ENCODE measurements at regions not wholly inside any gene's neighbourhood (a gene's known extent, or its start where the extent isn't known, plus 50 kb on each side); places are given as distances from the start of the nearest gene placed in this dataset.

GRCh38 chr2:120480903-120481445 is 135.0 kb downstream of the INHBB start:
- no peak for DNase-seq

GRCh38 chr2:120481446-120482194 is 135.7 kb downstream of the INHBB start:
- DNase-seq = no peak

- no peak for DNase-seq
Observed at GRCh38 chr2:120482334-120482733, 136.4 kb downstream of the INHBB start.

- no peak for DNase-seq
Observed at GRCh38 chr2:120483355-120483754, 137.4 kb downstream of the INHBB start.

- DNase-seq = no peak
Observed at GRCh38 chr2:120485096-120485495, 139.2 kb downstream of the INHBB start.

- DNase-seq = no peak
Observed at GRCh38 chr2:120486441-120486840, 140.5 kb downstream of the INHBB start.

- no peak for DNase-seq
Observed at GRCh38 chr2:120486946-120487345, 141.0 kb downstream of the INHBB start.

- DNase-seq = no peak
Observed at GRCh38 chr2:120488531-120488930, 142.6 kb downstream of the INHBB start.

- DNase-seq = no peak
Observed at GRCh38 chr2:120489023-120489422, 143.1 kb downstream of the INHBB start.

GRCh38 chr2:120490091-120490798 is 144.3 kb downstream of the INHBB start:
- DNase-seq = no peak

GRCh38 chr2:120491111-120491625 is 145.2 kb downstream of the INHBB start:
- no peak for DNase-seq

- no peak for DNase-seq
Observed at GRCh38 chr2:120493231-120493630, 147.3 kb downstream of the INHBB start.

GRCh38 chr2:120494446-120494845 is 148.5 kb downstream of the INHBB start:
- no peak for DNase-seq

- no peak for DNase-seq
Observed at GRCh38 chr2:120495586-120495985, 149.7 kb downstream of the INHBB start.

GRCh38 chr2:120496235-120496634 is 150.3 kb downstream of the INHBB start:
- no peak for DNase-seq

- DNase-seq = no peak
Observed at GRCh38 chr2:120496759-120497158, 150.8 kb downstream of the INHBB start.

- DNase-seq = no peak
Observed at GRCh38 chr2:120497261-120497977, 151.5 kb downstream of the INHBB start.

- DNase-seq = no peak
Observed at GRCh38 chr2:120498121-120498520, 152.2 kb downstream of the INHBB start.

GRCh38 chr2:120498576-120499394 is 152.8 kb downstream of the INHBB start:
- no peak for DNase-seq

- DNase-seq = no peak
Observed at GRCh38 chr2:120499784-120500495, 154.0 kb downstream of the INHBB start.

GRCh38 chr2:120501591-120501990 is 155.7 kb downstream of the INHBB start:
- no peak for DNase-seq

- DNase-seq = no peak
Observed at GRCh38 chr2:120502357-120502756, 156.4 kb downstream of the INHBB start.
